SK-N-SH (cell line): ENCODE measurements at regions not wholly inside any gene's neighbourhood (a gene's known extent, or its start where the extent isn't known, plus 50 kb on each side); places are given as distances from the start of the nearest gene placed in this dataset.

ENCODE experiments used
- CTCF ChIA-PET: fragments of 300-600, 350-600 bp; formaldehyde crosslinking; extraction: SDS; loops from one replicate; lab custom pipeline; 2021; lab: Yijun Ruan, JAX
- POLR2A ChIA-PET: fragments of 350-600 bp; sonication (Branson Sonifier 250); formaldehyde crosslinking; extraction: SDS; loops from one replicate; lab custom pipeline; 2020; ENCODE audit warnings: antibody characterized with exemption, inconsistent platforms; lab: Yijun Ruan, JAX
- DNase-seq: peaks from one replicate; pipeline ENCODE4 v3.0.0; 2012
- H2AFZ ChIP-seq: fragments of 200-600 bp; sonication (generic); 2 replicates; pipeline ENCODE4 v1.8.1; 2016; ENCODE audit warnings: antibody characterized with exemption, mild to moderate bottlenecking, low read depth
- H3F3A ChIP-seq: fragments of 200-600 bp; sonication (generic); replicated peaks from 2 replicates; pipeline ENCODE3; 2016; ENCODE audit warnings: antibody characterized with exemption, mild to moderate bottlenecking; ENCODE audit not compliant: insufficient read depth
- H3K27ac ChIP-seq, 2 experiments: fragments of 200-500 bp in 1 of 2; fragments of 200-600 bp in 1 of 2; sonication (Bioruptor generic) in 1 of 2; sonication (generic), shearing (Covaris generic) in 1 of 2; 2 replicates each; pipeline versions ENCODE4 v1.5.1 to v1.6.1; 2014 to 2016; ENCODE audit warnings: low read depth in 2 of 2, inconsistent platforms in 1 of 2, low read length in 1 of 2, mild to moderate bottlenecking in 1 of 2, mixed read lengths in 1 of 2
- H3K27me3 ChIP-seq: fragments of 200-600 bp; sonication (generic), shearing (Covaris generic); 2 replicates; pipeline ENCODE4 v1.6.1; 2016; ENCODE audit warnings: mixed run types; ENCODE audit not compliant: insufficient read depth
- H3K36me3 ChIP-seq, 2 experiments: fragments of 200-500 bp in 1 of 2; fragments of 200-600 bp in 1 of 2; sonication (Bioruptor generic) in 1 of 2; sonication (generic) in 1 of 2; replicated peaks in 1 of 2; 2 replicates each; pipeline versions ENCODE3 to v1.5.1; 2014 to 2016; ENCODE audit warnings: low read length in 1 of 2, mild to moderate bottlenecking in 1 of 2; ENCODE audit not compliant: insufficient read depth in 2 of 2, control insufficient read depth in 1 of 2
- H3K4me1 ChIP-seq, 2 experiments: fragments of 200-500 bp in 1 of 2; fragments of 200-600 bp in 1 of 2; sonication (Bioruptor generic) in 1 of 2; sonication (generic), shearing (Covaris generic) in 1 of 2; 2 replicates each; pipeline versions ENCODE4 v1.5.1 to v1.6.1; 2014 to 2016; ENCODE audit warnings: low read depth in 1 of 2, low read length in 1 of 2, mixed run types in 1 of 2; ENCODE audit not compliant: insufficient read depth in 2 of 2, control insufficient read depth in 1 of 2
- H3K4me2 ChIP-seq: fragments of 200-600 bp; sonication (generic), shearing (Covaris generic); 2 replicates; pipeline ENCODE4 v1.6.1; 2017; ENCODE audit warnings: mixed run types
- H3K4me3 ChIP-seq, 2 experiments: fragments of 200-500 bp in 1 of 2; fragments of 200-600 bp in 1 of 2; sonication (Bioruptor generic) in 1 of 2; sonication (generic), shearing (Covaris generic) in 1 of 2; 2 replicates each; pipeline versions ENCODE4 v1.5.1 to v1.8.1; 2014 to 2016; ENCODE audit warnings: low read depth in 2 of 2, inconsistent platforms in 1 of 2, low read length in 1 of 2, mild to moderate bottlenecking in 1 of 2, mixed read lengths in 1 of 2, moderate library complexity in 1 of 2
- H3K79me2 ChIP-seq: fragments of 200-600 bp; sonication (generic); 2 replicates; pipeline ENCODE4 v1.8.1; 2017; ENCODE audit warnings: mild to moderate bottlenecking; ENCODE audit not compliant: insufficient read depth
- H3K9ac ChIP-seq: fragments of 200-600 bp; sonication (generic); 2 replicates; pipeline ENCODE4 v1.6.1; 2017; ENCODE audit warnings: mixed run types
- H3K9me2 ChIP-seq: fragments of 200-600 bp; sonication (generic); 2 replicates; pipeline ENCODE4 v1.6.1; 2017; ENCODE audit warnings: mixed run types
- H3K9me3 ChIP-seq: fragments of 200-600 bp; sonication (generic); 2 replicates; pipeline ENCODE4 v1.6.1; 2017; ENCODE audit warnings: mixed run types, mild to moderate bottlenecking, moderate library complexity
- H4K20me1 ChIP-seq: fragments of 200-600 bp; sonication (generic); 2 replicates; pipeline ENCODE4 v1.6.1; 2017; ENCODE audit warnings: mild to moderate bottlenecking, mixed run types; ENCODE audit not compliant: insufficient read depth
- ELF1 ChIP-seq: IDR thresholded peaks from 2 replicates; pipeline ENCODE4 v1.4.0; 2012
- EP300 ChIP-seq, 2 experiments: IDR thresholded peaks; 2 replicates each; pipeline versions ENCODE4 v1.4.0 to v1.6.1; 2012; ENCODE audit warnings: borderline replicate concordance in 1 of 2, low read depth in 1 of 2, low read length in 1 of 2
- EZH2phosphoT487 ChIP-seq: fragments of 200-600 bp; sonication (generic); IDR thresholded peaks from 2 replicates; pipeline ENCODE4 v1.6.1; 2017; ENCODE audit warnings: low read depth, mixed run types, mild to moderate bottlenecking, antibody characterized with exemption, moderate library complexity, borderline replicate concordance
- FOXJ3 ChIP-seq: sonication (generic); formaldehyde crosslinking; IDR thresholded peaks from 2 replicates; pipeline ENCODE4 v1.5.1; 2020; ENCODE audit warnings: mild to moderate bottlenecking, missing genetic modification reagents
- FOXM1 ChIP-seq: IDR thresholded peaks from 2 replicates; pipeline ENCODE4 v1.4.0; 2012; ENCODE audit warnings: low read depth, mild to moderate bottlenecking
- GABPA ChIP-seq: IDR thresholded peaks from 2 replicates; pipeline ENCODE4 v1.4.0; 2012; ENCODE audit warnings: low read depth, mild to moderate bottlenecking
- MEF2A ChIP-seq: IDR thresholded peaks from 2 replicates; pipeline ENCODE4 v1.4.0; 2012; ENCODE audit warnings: low read depth, borderline replicate concordance
- NFIC ChIP-seq: IDR thresholded peaks from 2 replicates; pipeline ENCODE4 v1.4.0; 2012; ENCODE audit warnings: borderline replicate concordance
- NRF1 ChIP-seq: IDR thresholded peaks from 2 replicates; pipeline ENCODE4 v1.6.1; 2012; ENCODE audit warnings: low read depth, mild to moderate bottlenecking, low read length
- POLR2AphosphoS5 ChIP-seq: IDR thresholded peaks from 2 replicates; pipeline ENCODE4 v1.6.1; 2012; ENCODE audit warnings: low read depth, low read length
- RAD21 ChIP-seq: IDR thresholded peaks from 2 replicates; pipeline ENCODE4 v1.6.1; 2012; ENCODE audit warnings: mild to moderate bottlenecking, low read length
- RCOR1 ChIP-seq: fragments of 150-350 bp; IDR thresholded peaks from 2 replicates; pipeline ENCODE4 v1.6.1; 2017; ENCODE audit warnings: antibody characterized with exemption, low read length
- SIN3A ChIP-seq: IDR thresholded peaks from 2 replicates; pipeline ENCODE4 v1.6.1; 2012; ENCODE audit warnings: low read depth, mild to moderate bottlenecking, low read length, moderate library complexity, borderline replicate concordance
- TAF1 ChIP-seq: IDR thresholded peaks from 2 replicates; pipeline ENCODE4 v1.6.1; 2012; ENCODE audit warnings: low read depth, mild to moderate bottlenecking, low read length, moderate library complexity, borderline replicate concordance
- YY1 ChIP-seq: IDR thresholded peaks from 2 replicates; pipeline ENCODE4 v1.4.0; 2012; ENCODE audit warnings: low read depth, mild to moderate bottlenecking
- TF ChIP-seq, protein P1 (sequence below): IDR thresholded peaks from 2 replicates; pipeline ENCODE4; 2012
- TF ChIP-seq, protein P2 (sequence below): IDR thresholded peaks from 2 replicates; pipeline ENCODE4 v1.4.0; 2012; ENCODE audit warnings: low read depth
- TF ChIP-seq, protein P3 (sequence below): fragments of 200-600 bp; sonication (generic); IDR thresholded peaks from 2 replicates; pipeline ENCODE4 v1.6.1; 2017; ENCODE audit warnings: antibody characterized with exemption, mild to moderate bottlenecking, moderate library complexity
- TF ChIP-seq, protein P4 (sequence below): fragments of 150-350 bp; IDR thresholded peaks from 2 replicates; pipeline ENCODE4 v1.6.1; 2016; ENCODE audit warnings: mild to moderate bottlenecking, low read depth, low read length
- TF ChIP-seq, protein P5 (sequence below): fragments of 150-350 bp; IDR thresholded peaks from 2 replicates; pipeline ENCODE4 v1.6.1; 2017; ENCODE audit warnings: antibody characterized with exemption, low read length, low read depth, borderline replicate concordance

DNA sequence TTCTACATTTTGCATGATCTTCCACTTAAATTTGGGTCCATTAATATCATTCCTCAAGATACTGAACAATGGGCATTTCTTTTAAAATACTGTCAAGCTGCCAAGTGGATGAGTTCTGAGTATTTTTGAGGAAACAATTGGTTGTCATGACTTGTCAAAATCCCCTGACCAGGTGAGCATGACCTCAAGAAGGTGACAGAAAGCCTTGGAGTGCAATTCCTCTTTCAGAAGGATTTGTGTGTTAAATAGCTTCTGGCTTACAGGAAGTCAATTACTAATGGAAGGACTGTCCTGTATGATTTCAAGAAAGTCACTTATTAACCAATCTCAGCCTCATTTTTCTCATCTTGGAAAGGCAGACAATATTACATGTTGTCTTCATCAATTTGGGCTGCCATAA is 460.6 kb downstream of the TSN start:
- Histone ChIP-seq H3K27ac (no peak overlapping the region), H3K79me2 (no peaks in the 10 kb centered on the region), H3K4me3 (no peak overlapping the region), H3K36me3 (no peaks in the 10 kb centered on the region), H3K27me3 (no peaks in the 10 kb centered on the region), H3F3A (no peaks in the 10 kb centered on the region), H4K20me1 (no peaks in the 10 kb centered on the region), H2AFZ (no peak overlapping the region), H3K4me1 (no peaks in the 10 kb centered on the region), H3K9me2 (no peaks in the 10 kb centered on the region), H3K4me2 (no peak overlapping the region), H3K9me3 (no peaks in the 10 kb centered on the region), H3K9ac (no peak overlapping the region)
- DNase-seq, result no peak
- TF ChIP-seq, protein P1, sequence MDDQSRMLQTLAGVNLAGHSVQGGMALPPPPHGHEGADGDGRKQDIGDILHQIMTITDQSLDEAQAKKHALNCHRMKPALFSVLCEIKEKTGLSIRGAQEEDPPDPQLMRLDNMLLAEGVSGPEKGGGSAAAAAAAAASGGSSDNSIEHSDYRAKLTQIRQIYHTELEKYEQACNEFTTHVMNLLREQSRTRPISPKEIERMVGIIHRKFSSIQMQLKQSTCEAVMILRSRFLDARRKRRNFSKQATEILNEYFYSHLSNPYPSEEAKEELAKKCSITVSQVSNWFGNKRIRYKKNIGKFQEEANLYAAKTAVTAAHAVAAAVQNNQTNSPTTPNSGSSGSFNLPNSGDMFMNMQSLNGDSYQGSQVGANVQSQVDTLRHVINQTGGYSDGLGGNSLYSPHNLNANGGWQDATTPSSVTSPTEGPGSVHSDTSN, result no peak
- TF ChIP-seq, protein P2, sequence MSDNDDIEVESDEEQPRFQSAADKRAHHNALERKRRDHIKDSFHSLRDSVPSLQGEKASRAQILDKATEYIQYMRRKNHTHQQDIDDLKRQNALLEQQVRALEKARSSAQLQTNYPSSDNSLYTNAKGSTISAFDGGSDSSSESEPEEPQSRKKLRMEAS, result no peak
- TF ChIP-seq MEF2A (no peak), YY1 (no peak), SIN3A (no peak), NRF1 (no peak), EP300 (IDR thresholded peaks at IDR 0.05; ENCODE audit: borderline replicate concordance in 1 of 2, low read depth in 1 of 2, low read length in 1 of 2) (no peak), RCOR1 (no peak), NFIC (no peak), FOXM1 (no peak), FOXJ3 (CRISPR knock-in tag) (no peak), ELF1 (no peak), POLR2AphosphoS5 (no peak), GABPA (no peak), TAF1 (no peak), EZH2phosphoT487 (no peak), RAD21 (no peak)
- TF ChIP-seq, protein P3, sequence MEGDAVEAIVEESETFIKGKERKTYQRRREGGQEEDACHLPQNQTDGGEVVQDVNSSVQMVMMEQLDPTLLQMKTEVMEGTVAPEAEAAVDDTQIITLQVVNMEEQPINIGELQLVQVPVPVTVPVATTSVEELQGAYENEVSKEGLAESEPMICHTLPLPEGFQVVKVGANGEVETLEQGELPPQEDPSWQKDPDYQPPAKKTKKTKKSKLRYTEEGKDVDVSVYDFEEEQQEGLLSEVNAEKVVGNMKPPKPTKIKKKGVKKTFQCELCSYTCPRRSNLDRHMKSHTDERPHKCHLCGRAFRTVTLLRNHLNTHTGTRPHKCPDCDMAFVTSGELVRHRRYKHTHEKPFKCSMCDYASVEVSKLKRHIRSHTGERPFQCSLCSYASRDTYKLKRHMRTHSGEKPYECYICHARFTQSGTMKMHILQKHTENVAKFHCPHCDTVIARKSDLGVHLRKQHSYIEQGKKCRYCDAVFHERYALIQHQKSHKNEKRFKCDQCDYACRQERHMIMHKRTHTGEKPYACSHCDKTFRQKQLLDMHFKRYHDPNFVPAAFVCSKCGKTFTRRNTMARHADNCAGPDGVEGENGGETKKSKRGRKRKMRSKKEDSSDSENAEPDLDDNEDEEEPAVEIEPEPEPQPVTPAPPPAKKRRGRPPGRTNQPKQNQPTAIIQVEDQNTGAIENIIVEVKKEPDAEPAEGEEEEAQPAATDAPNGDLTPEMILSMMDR, result no peak
- TF ChIP-seq, protein P4, sequence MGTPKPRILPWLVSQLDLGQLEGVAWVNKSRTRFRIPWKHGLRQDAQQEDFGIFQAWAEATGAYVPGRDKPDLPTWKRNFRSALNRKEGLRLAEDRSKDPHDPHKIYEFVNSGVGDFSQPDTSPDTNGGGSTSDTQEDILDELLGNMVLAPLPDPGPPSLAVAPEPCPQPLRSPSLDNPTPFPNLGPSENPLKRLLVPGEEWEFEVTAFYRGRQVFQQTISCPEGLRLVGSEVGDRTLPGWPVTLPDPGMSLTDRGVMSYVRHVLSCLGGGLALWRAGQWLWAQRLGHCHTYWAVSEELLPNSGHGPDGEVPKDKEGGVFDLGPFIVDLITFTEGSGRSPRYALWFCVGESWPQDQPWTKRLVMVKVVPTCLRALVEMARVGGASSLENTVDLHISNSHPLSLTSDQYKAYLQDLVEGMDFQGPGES, result no peak
- TF ChIP-seq, protein P5, sequence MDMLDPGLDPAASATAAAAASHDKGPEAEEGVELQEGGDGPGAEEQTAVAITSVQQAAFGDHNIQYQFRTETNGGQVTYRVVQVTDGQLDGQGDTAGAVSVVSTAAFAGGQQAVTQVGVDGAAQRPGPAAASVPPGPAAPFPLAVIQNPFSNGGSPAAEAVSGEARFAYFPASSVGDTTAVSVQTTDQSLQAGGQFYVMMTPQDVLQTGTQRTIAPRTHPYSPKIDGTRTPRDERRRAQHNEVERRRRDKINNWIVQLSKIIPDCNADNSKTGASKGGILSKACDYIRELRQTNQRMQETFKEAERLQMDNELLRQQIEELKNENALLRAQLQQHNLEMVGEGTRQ, result no peak
- ChIA-PET CTCF (no interaction called here), POLR2A (no interaction called here)
